ENCODE measurements at regions not wholly inside any gene's neighbourhood (a gene's known extent, or its start where the extent isn't known, plus 50 kb on each side); places are given as distances from the start of the nearest gene placed in this dataset.

GRCh38 chr13:97851269-97851668 is 102.2 kb upstream of the IPO5 start:
- TF ChIP-seq POLR2AphosphoS5 (IDR thresholded peaks at IDR 0.05) (no peak), POLR2A (IDR thresholded peaks at IDR 0.05) (no peak), EP300 (IDR thresholded peaks at IDR 0.05) (no peak)
